ENCODE measurements at regions not wholly inside any gene's neighbourhood (a gene's known extent, or its start where the extent isn't known, plus 50 kb on each side); places are given as distances from the start of the nearest gene placed in this dataset.

- no peak for TF ChIP-seq CTCF (IDR thresholded peaks at IDR 0.05)
- TF ChIP-seq POLR2A (IDR thresholded peaks at IDR 0.05), result no peak
Observed at GRCh38 chr7:16320099-16320660, 101.2 kb downstream of the CRPPA start.
